H9 (cell line): ENCODE measurements at regions not wholly inside any gene's neighbourhood (a gene's known extent, or its start where the extent isn't known, plus 50 kb on each side); places are given as distances from the start of the nearest gene placed in this dataset.
"Not testable (repeated sequence)": the region's sequence is repeated elsewhere in the genome, so short reads cannot be mapped to it uniquely, and the experiment has no call there.

ENCODE experiments used
- DNase-seq: peaks from one replicate; pipeline ENCODE4 v3.0.0-alpha.2; 2017
- H2AFZ ChIP-seq: one replicate; pipeline ENCODE4 v1.6.1; 2013; ENCODE audit warnings: mild to moderate bottlenecking, low read length, control low read depth, moderate library complexity
- H2AK5ac ChIP-seq: 2 replicates; pipeline ENCODE4 v1.6.1; 2013; ENCODE audit warnings: low read length, control low read depth, mixed read lengths; ENCODE audit not compliant: insufficient read length
- H2BK120ac ChIP-seq: one replicate; pipeline ENCODE4 v1.6.1; 2013; ENCODE audit warnings: low read depth, mild to moderate bottlenecking, low read length, control low read depth, inconsistent platforms; ENCODE audit not compliant: poor library complexity, severe bottlenecking
- H2BK12ac ChIP-seq: 2 replicates; pipeline ENCODE4 v1.6.1; 2013; ENCODE audit warnings: low read length, control low read depth, mixed read lengths, low read depth; ENCODE audit not compliant: insufficient read length
- H2BK15ac ChIP-seq: 2 replicates; pipeline ENCODE4 v1.6.1; 2013; ENCODE audit warnings: low read depth, low read length, control low read depth
- H2BK20ac ChIP-seq: one replicate; pipeline ENCODE4 v1.6.1; 2013; ENCODE audit warnings: low read depth, mild to moderate bottlenecking, low read length, control low read depth, inconsistent platforms; ENCODE audit not compliant: poor library complexity, severe bottlenecking
- H2BK5ac ChIP-seq: 2 replicates; pipeline ENCODE4 v1.6.1; 2013; ENCODE audit warnings: low read length, control low read depth, mixed read lengths; ENCODE audit not compliant: insufficient read length
- H3K14ac ChIP-seq: 2 replicates; pipeline ENCODE4 v1.6.1; 2013; ENCODE audit warnings: low read length, control low read depth; ENCODE audit not compliant: insufficient read depth
- H3K18ac ChIP-seq: 2 replicates; pipeline ENCODE4 v1.6.1; 2013; ENCODE audit warnings: low read depth, mild to moderate bottlenecking, mixed read lengths, low read length, control low read depth; ENCODE audit not compliant: insufficient read length
- H3K23ac ChIP-seq: 2 replicates; pipeline ENCODE4 v1.6.1; 2013; ENCODE audit warnings: low read length, control low read depth, mixed read lengths, low read depth; ENCODE audit not compliant: insufficient read length
- H3K23me2 ChIP-seq: 2 replicates; pipeline ENCODE4 v1.6.1; 2013; ENCODE audit warnings: low read depth, mild to moderate bottlenecking, mixed read lengths, low read length, control low read depth; ENCODE audit not compliant: insufficient read length, poor library complexity, severe bottlenecking
- H3K27ac ChIP-seq: 2 replicates; pipeline ENCODE4 v1.5.1; 2013; ENCODE audit warnings: low read length, control low read depth, mixed read lengths, low read depth; ENCODE audit not compliant: insufficient read length
- H3K27me3 ChIP-seq: 2 replicates; pipeline ENCODE4 v1.6.1; 2013; ENCODE audit warnings: low read length, control low read depth, inconsistent platforms; ENCODE audit not compliant: insufficient read depth
- H3K4ac ChIP-seq: 2 replicates; pipeline ENCODE4 v1.6.1; 2013; ENCODE audit warnings: low read depth, mild to moderate bottlenecking, control low read depth, inconsistent platforms, low read length, moderate library complexity
- H3K4me1 ChIP-seq: 2 replicates; pipeline ENCODE4 v1.6.1; 2013; ENCODE audit warnings: low read length, control low read depth, inconsistent platforms; ENCODE audit not compliant: insufficient read depth
- H3K4me2 ChIP-seq: 2 replicates; pipeline ENCODE4 v1.6.1; 2013; ENCODE audit warnings: low read length, control low read depth, mixed read lengths; ENCODE audit not compliant: insufficient read length, insufficient read depth
- H3K56ac ChIP-seq: 2 replicates; pipeline ENCODE4 v1.6.1; 2013; ENCODE audit warnings: low read depth, mild to moderate bottlenecking, mixed read lengths, low read length, control low read depth; ENCODE audit not compliant: insufficient read length
- H3K79me1 ChIP-seq: 2 replicates; pipeline ENCODE4 v1.6.1; 2013; ENCODE audit warnings: low read depth, mild to moderate bottlenecking, moderate library complexity, low read length, control low read depth, inconsistent platforms; ENCODE audit not compliant: insufficient read depth, poor library complexity, severe bottlenecking
- H3K79me2 ChIP-seq: 2 replicates; pipeline ENCODE4 v1.6.1; 2013; ENCODE audit warnings: low read length, control low read depth, inconsistent platforms; ENCODE audit not compliant: insufficient read depth
- H3K9ac ChIP-seq: 2 replicates; pipeline ENCODE4 v1.6.1; 2013; ENCODE audit warnings: low read length, control low read depth, mixed read lengths; ENCODE audit not compliant: insufficient read length; ENCODE audit errors: extremely low read depth
- H3K9me3 ChIP-seq: one replicate; pipeline ENCODE4 v1.6.1; 2013; ENCODE audit warnings: low read depth, low read length, inconsistent platforms; ENCODE audit not compliant: control insufficient read depth
- H3T11ph ChIP-seq: one replicate; pipeline ENCODE4 v1.6.1; 2013; ENCODE audit warnings: mild to moderate bottlenecking, low read length, control low read depth, inconsistent platforms
- H4K20me1 ChIP-seq: one replicate; pipeline ENCODE4 v1.6.1; 2013; ENCODE audit not compliant: control insufficient read depth, insufficient read length, insufficient read depth
- H4K5ac ChIP-seq: 2 replicates; pipeline ENCODE4 v1.6.1; 2013; ENCODE audit warnings: low read depth, mild to moderate bottlenecking, mixed read lengths, low read length, control low read depth; ENCODE audit not compliant: insufficient read length
- H4K8ac ChIP-seq: replicated peaks from 2 replicates; pipeline ENCODE4 v1.6.1; 2013; ENCODE audit warnings: low read length, control low read depth, mixed read lengths, low read depth; ENCODE audit not compliant: insufficient read length
- H4K91ac ChIP-seq: 2 replicates; pipeline ENCODE4 v1.6.1; 2013; ENCODE audit warnings: low read depth, mild to moderate bottlenecking, moderate library complexity, mixed read lengths, low read length, control low read depth; ENCODE audit not compliant: insufficient read length
- H3K27ac Mint-ChIP-seq, 3 experiments: 2 replicates in 2 of 3; 3 replicates in 1 of 3; pipeline ENCODE4 v1.8.0; 2020 to 2021; ENCODE audit warnings: mixed read lengths in 3 of 3, mild to moderate bottlenecking in 1 of 3, moderate library complexity in 1 of 3
- H3K27me3 Mint-ChIP-seq: 2 replicates; pipeline ENCODE4 v1.8.0; 2021; ENCODE audit warnings: low read depth, mild to moderate bottlenecking, moderate library complexity, mixed read lengths
- H3K36me3 Mint-ChIP-seq, 3 experiments: 2 replicates in 2 of 3; 3 replicates in 1 of 3; pipeline ENCODE4 v1.8.0; 2020 to 2021; ENCODE audit warnings: low read depth in 3 of 3, mixed read lengths in 3 of 3; ENCODE audit not compliant: insufficient read depth in 1 of 3
- H3K4me1 Mint-ChIP-seq, 2 experiments: 2 replicates each; pipeline ENCODE4 v1.8.0; 2020; ENCODE audit warnings: mixed read lengths in 2 of 2
- H3K4me3 Mint-ChIP-seq, 2 experiments: 2 replicates in 1 of 2; 3 replicates in 1 of 2; pipeline ENCODE4 v1.8.0; 2020 to 2021; ENCODE audit warnings: mild to moderate bottlenecking in 2 of 2, mixed read lengths in 2 of 2, moderate library complexity in 1 of 2
- H3K9me3 Mint-ChIP-seq, 2 experiments: 2 replicates in 1 of 2; 3 replicates in 1 of 2; pipeline ENCODE4 v1.8.0; 2020; ENCODE audit warnings: mild to moderate bottlenecking in 2 of 2, mixed read lengths in 2 of 2, moderate library complexity in 1 of 2
- CTCF ChIP-seq: fragments of 200-600 bp; sonication (generic); conservative IDR thresholded peaks from 3 replicates; pipeline ENCODE4 v1.8.0; 2021; ENCODE audit warnings: antibody characterized with exemption, mild to moderate bottlenecking
- WGBS: extraction: QIAGEN DNeasy Blood & Tissue Kit; methylation state at CpG from one replicate; pipeline ENCODE4 v1.1.7; 2013; ENCODE audit warnings: missing lambda C conversion rate, low lambda C conversion rate, mixed read lengths; ENCODE audit not compliant: insufficient read length; ENCODE audit errors: extremely low coverage; 5-methylcytosine and 5-hydroxymethylcytosine counted together

GRCh38 chr3:70464465-70464864 lies 152.0 kb upstream of the MDFIC2 start:
- no peak for TF ChIP-seq CTCF
- H3K9me3 ChIP-seq: no peaks in the 10 kb centered on the region
- H2BK5ac ChIP-seq: no peak overlapping the region
- H4K20me1 ChIP-seq: no peaks in the 10 kb centered on the region
- no peak overlapping the region for H4K8ac ChIP-seq
- H2BK15ac ChIP-seq: no peak overlapping the region
- no peak overlapping the region for H3K23ac ChIP-seq
- no peaks in the 10 kb centered on the region for H3K23me2 ChIP-seq
- H3K18ac ChIP-seq: no peak overlapping the region
- H3K27me3 ChIP-seq: no peaks in the 10 kb centered on the region
- Mint-ChIP-seq H3K4me1 (no peaks in the 10 kb centered on the region), H3K27ac (no peak overlapping the region), H3K36me3 (peaks cover 2 to 17% (median 9%) of the 10 kb centered on the region in 3 experiments; a peak in 5 of 7 replicates), H3K9me3 (peaks cover 13 to 16% of the 10 kb centered on the region in 2 experiments), H3K4me3 (no peak overlapping the region), H3K27me3 (no peaks in the 10 kb centered on the region; the same call in 1 of the 2 replicates)
- H3K56ac ChIP-seq: no peak overlapping the region
- no peak overlapping the region for H3K9ac ChIP-seq
- H3K14ac ChIP-seq: no peak overlapping the region
- no peak overlapping the region for H2BK12ac ChIP-seq
- H3K79me2 ChIP-seq: no peaks in the 10 kb centered on the region
- no peak overlapping the region for H2BK120ac ChIP-seq
- H4K5ac ChIP-seq: no peak overlapping the region
- H4K91ac ChIP-seq: no peak overlapping the region
- no peak overlapping the region for H3K4ac ChIP-seq
- H3T11ph ChIP-seq: no peak overlapping the region
- H3K4me1 ChIP-seq: no peaks in the 10 kb centered on the region
- H2BK20ac ChIP-seq: no peak overlapping the region
- WGBS: no CpG with 5 or more reads among the region's 5 CpGs
- no peak for DNase-seq
- H2AFZ ChIP-seq: no peak overlapping the region
- no peak overlapping the region for H3K4me2 ChIP-seq
- no peak overlapping the region for H2AK5ac ChIP-seq
- H3K27ac ChIP-seq: no peak overlapping the region
- H3K79me1 ChIP-seq: no peaks in the 10 kb centered on the region

GRCh38 chr3:70450220-70450619 lies 137.8 kb upstream of the MDFIC2 start:
- not testable (repeated sequence) for H3K4me3 Mint-ChIP-seq, H3K4me1 ChIP-seq, H2BK5ac ChIP-seq, H4K5ac ChIP-seq, H3T11ph ChIP-seq, H2BK120ac ChIP-seq, H3K27me3 ChIP-seq, H3K27me3 Mint-ChIP-seq, DNase-seq, H3K27ac ChIP-seq, H3K4me1 Mint-ChIP-seq, H3K14ac ChIP-seq, H4K91ac ChIP-seq, H2AK5ac ChIP-seq, H3K18ac ChIP-seq, H3K9ac ChIP-seq, H3K4me2 ChIP-seq, H4K20me1 ChIP-seq, H2BK20ac ChIP-seq, H3K9me3 ChIP-seq, H2BK15ac ChIP-seq, H3K23me2 ChIP-seq, H3K56ac ChIP-seq, H3K79me1 ChIP-seq, H2BK12ac ChIP-seq, H3K79me2 ChIP-seq, H4K8ac ChIP-seq, H3K4ac ChIP-seq, H2AFZ ChIP-seq, H3K23ac ChIP-seq, H3K27ac Mint-ChIP-seq
- Mint-ChIP-seq H3K36me3 (peaks cover 2 to 16% (median 8%) of the 10 kb centered on the region in 3 experiments; a peak in 5 of 7 replicates), H3K9me3 (peaks cover 15 to 27% of the 10 kb centered on the region in 2 experiments; a peak in 4 of 5 replicates)
- WGBS: no CpG with 5 or more reads among the region's 2 CpGs
